ENCODE measurements at regions not wholly inside any gene's neighbourhood (a gene's known extent, or its start where the extent isn't known, plus 50 kb on each side); places are given as distances from the start of the nearest gene placed in this dataset.

- no peak for DNase-seq (ENCODE audit: low read depth)
- no peak overlapping the region for H3K4me3 ChIP-seq (ENCODE audit: control insufficient read depth, low read depth, low read length)
- no peak for TF ChIP-seq CTCF (IDR thresholded peaks at IDR 0.05; ENCODE audit: control insufficient read depth, insufficient read depth, low read depth, low read length, missing control alignments)
Observed at GRCh38 chr2:15805206-15805605, 135.1 kb upstream of the MYCN start.

DNA sequence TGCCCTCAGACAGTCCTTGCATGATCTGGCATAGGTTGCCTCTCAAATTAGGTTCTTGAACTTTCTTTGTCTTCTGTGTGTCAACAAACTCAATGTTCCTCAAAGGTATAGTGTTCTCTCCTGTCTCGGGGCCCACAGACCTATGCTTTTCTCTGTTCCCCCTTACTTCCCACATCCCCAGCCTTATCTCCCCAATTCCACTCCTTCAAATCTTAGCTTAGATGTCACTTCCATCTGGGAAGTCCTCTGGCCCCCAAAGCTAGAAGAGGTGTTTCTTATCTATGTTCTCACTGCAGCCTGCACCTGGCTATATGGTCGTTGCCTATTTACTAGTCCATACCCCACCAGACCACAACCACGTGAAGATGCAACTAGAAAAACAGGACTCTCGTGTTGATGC lies 134.6 kb upstream of the MYCN start:
- no peak for DNase-seq (ENCODE audit: low read depth)
- H3K4me3 ChIP-seq (ENCODE audit: control insufficient read depth, low read depth, low read length), result no peak overlapping the region
- TF ChIP-seq CTCF (IDR thresholded peaks at IDR 0.05; ENCODE audit: control insufficient read depth, insufficient read depth, low read depth, low read length, missing control alignments), result no peak

GRCh38 chr2:15806801-15807417 lies 133.4 kb upstream of the MYCN start:
- no peak overlapping the region for H3K4me3 ChIP-seq (ENCODE audit: control insufficient read depth, low read depth, low read length)
- no peak for DNase-seq (ENCODE audit: low read depth)
- TF ChIP-seq CTCF (IDR thresholded peaks at IDR 0.05; ENCODE audit: control insufficient read depth, insufficient read depth, low read depth, low read length, missing control alignments), result no peak

DNA sequence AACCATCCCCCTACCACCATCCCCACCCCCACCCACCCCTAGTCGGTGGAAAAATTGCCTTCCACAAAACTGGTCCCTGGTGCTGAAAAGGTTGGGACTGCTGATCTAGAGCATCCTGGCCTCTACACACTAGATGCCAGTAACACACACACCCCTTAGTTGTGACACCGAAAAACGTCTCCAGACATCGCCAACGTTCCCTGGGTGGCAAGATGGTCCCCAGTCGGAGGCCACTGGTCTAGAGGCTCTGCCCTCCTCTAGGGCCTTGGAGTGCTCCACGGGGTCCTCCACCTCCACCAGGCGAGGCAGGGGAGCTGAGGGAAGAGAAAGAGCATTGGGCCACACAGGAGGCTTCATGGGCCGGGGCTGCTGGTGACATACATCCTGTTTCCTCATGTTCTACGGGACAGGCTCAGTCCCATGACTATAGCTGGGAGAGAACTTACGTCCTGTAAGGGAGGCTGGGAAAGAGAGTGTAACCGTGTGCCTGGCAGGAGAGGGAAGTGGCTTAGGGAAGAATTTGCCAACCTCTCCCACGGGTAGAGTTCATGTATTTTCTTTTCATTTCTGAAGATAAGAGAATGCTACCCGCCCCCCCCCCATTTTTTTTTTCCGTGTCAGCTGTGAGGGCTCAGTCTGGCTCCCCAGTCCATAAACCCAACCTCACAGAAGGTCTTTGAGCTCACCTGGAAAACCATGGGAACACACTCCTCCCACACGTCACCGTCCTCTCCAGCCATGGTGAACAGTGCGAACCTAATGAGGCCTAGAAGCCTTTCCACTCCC lies 132.7 kb upstream of the MYCN start:
- no peak for DNase-seq (ENCODE audit: low read depth)
- no peak for TF ChIP-seq CTCF (IDR thresholded peaks at IDR 0.05; ENCODE audit: control insufficient read depth, insufficient read depth, low read depth, low read length, missing control alignments)
- no peak overlapping the region for H3K4me3 ChIP-seq (ENCODE audit: control insufficient read depth, low read depth, low read length)

DNA sequence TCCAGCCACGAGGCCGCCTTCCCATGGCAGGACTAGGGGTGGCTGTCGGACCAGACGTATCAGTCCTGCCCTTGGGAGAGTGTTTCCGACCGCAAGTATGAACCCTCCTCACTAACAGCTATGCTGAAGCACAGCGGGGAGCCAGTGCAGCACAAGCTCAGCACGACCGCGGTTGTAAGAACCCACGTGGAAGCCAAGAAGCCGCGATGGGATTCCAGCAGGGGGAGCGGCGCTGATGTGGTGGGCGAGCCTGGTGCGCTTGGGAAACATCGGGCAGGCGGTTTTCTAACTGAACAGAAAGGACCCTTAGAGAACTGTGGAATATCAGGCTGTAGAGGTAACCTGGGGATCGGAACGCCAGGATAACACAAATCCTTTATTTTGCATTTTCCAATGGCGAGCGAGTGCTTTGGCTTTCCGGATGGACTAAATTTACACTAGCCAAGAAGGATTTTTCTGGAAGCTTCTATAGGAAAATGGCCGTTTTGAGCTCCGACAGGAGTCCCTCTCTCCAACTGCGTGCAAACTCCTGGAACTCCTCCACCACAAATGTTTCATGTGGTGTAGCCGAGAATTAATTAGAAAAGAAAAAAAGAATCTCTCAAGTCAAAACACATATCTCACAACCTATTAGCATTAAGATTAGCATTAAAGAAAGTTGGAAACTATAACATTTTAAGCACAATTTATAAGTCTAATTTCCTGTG lies 132.0 kb upstream of the MYCN start:
- H3K4me3 ChIP-seq (ENCODE audit: control insufficient read depth, low read depth, low read length), result no peak overlapping the region
- DNase-seq (ENCODE audit: low read depth), result no peak
- TF ChIP-seq CTCF (IDR thresholded peaks at IDR 0.05; ENCODE audit: control insufficient read depth, insufficient read depth, low read depth, low read length, missing control alignments), result no peak

GRCh38 chr2:15808944-15809343 lies 131.4 kb upstream of the MYCN start:
- no peak for DNase-seq (ENCODE audit: low read depth)
- H3K4me3 ChIP-seq (ENCODE audit: control insufficient read depth, low read depth, low read length), result no peak overlapping the region
- TF ChIP-seq CTCF (IDR thresholded peaks at IDR 0.05; ENCODE audit: control insufficient read depth, insufficient read depth, low read depth, low read length, missing control alignments), result no peak

All from AG09309 (cell line).